Tibial artery (tissue), 4 donors: ENCODE measurements at regions not wholly inside any gene's neighbourhood (a gene's known extent, or its start where the extent isn't known, plus 50 kb on each side); places are given as distances from the start of the nearest gene placed in this dataset.

Experiments used
- DNase-seq, 2 donors: peaks; one replicate each; pipeline ENCODE4 v3.0.0-alpha.2; 2019
- H3K27ac ChIP-seq, 2 donors: fragments of 200-600 bp; sonication (generic) in 1 of 2; 1 replicate in 1 of 2; 2 replicates in 1 of 2; pipeline ENCODE4 v1.5.1; 2018 to 2019; ENCODE audit warnings: mild to moderate bottlenecking in 1 of 2
- H3K27me3 ChIP-seq, 2 donors: fragments of 200-600 bp; sonication (generic) in 1 of 2; one replicate each; pipeline versions ENCODE4 v1.5.1 to v1.6.0; 2016 to 2019
- H3K36me3 ChIP-seq, 3 donors: fragments of 200-600 bp; sonication (generic) in 2 of 3; one replicate each; pipeline ENCODE4 v1.5.1; 2016 to 2019; ENCODE audit warnings: mild to moderate bottlenecking in 2 of 3
- H3K4me1 ChIP-seq, 4 donors: fragments of 200-600 bp; sonication (generic) in 2 of 4; 1 replicate in 3 of 4; 2 replicates in 1 of 4; pipeline ENCODE4 v1.5.1; 2016 to 2019
- H3K4me3 ChIP-seq, 2 donors: fragments of 200-600 bp; sonication (generic) in 1 of 2; 1 replicate in 1 of 2; 2 replicates in 1 of 2; pipeline ENCODE4 v1.5.1; 2018 to 2019; ENCODE audit warnings: mild to moderate bottlenecking in 2 of 2
- H3K9me3 ChIP-seq, 3 donors: fragments of 200-600 bp; sonication (generic) in 1 of 3; one replicate each; pipeline ENCODE4 v1.5.1; 2016 to 2019
- CTCF ChIP-seq, 2 experiments: fragments of 200-600 bp in 1 of 2; fragments of 450-650 bp in 1 of 2; IDR thresholded peaks; one replicate each; pipeline ENCODE4 v1.5.1; 2017 to 2019; ENCODE audit warnings: antibody characterized with exemption in 2 of 2, mild to moderate bottlenecking in 1 of 2, moderate library complexity in 1 of 2
- intact Hi-C: fragments of 100-400 bp; cut with DNase I; formaldehyde crosslinking; loops from one replicate; pipeline ENCODE4 v1.15.0; 2023; ENCODE audit warnings: low total_unique reads

- no peaks in the 10 kb centered on the region for H3K4me1 ChIP-seq
- no peaks in the 10 kb centered on the region for H3K36me3 ChIP-seq
- H3K27ac ChIP-seq, result no peak overlapping the region
- H3K4me3 ChIP-seq, result no peak overlapping the region
- H3K9me3 ChIP-seq, result no peaks in the 10 kb centered on the region
- no peaks in the 10 kb centered on the region for H3K27me3 ChIP-seq
- TF ChIP-seq CTCF (IDR thresholded peaks at IDR 0.05), result no peak
- intact Hi-C loops, result no loop called here
- no peak for DNase-seq
Measured at GRCh38 chr5:28927559-28928326, 1889.4 kb upstream of the CDH9 start.

DNA sequence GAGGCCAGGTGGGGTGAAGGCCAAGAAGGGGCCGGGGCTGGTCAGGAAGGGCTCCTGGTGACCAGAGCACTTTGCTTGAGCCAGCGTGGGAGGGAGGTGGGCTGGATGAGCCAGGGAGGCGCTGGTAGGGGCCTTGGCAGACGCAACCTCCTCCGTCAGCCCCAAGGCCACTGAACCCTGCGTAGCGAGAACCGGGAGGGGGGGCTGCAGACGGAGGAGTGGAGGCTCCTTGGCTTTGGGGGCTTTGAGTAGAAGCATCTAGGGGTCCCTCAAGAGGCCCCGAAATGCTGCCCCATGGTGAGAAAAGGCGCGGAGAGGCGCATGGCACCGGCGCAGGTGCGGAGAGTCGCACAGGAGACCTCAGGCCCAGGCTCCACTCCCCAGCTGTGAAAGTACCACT lies 1888.0 kb upstream of the CDH9 start:
- Histone ChIP-seq H3K9me3 (no peaks in the 10 kb centered on the region), H3K4me1 (no peaks in the 10 kb centered on the region), H3K36me3 (no peaks in the 10 kb centered on the region), H3K4me3 (no peak overlapping the region), H3K27me3 (no peaks in the 10 kb centered on the region), H3K27ac (no peak overlapping the region)
- DNase-seq, result no peak
- TF ChIP-seq CTCF (IDR thresholded peaks at IDR 0.05), result no peak
- intact Hi-C loops, result no loop called here

DNA sequence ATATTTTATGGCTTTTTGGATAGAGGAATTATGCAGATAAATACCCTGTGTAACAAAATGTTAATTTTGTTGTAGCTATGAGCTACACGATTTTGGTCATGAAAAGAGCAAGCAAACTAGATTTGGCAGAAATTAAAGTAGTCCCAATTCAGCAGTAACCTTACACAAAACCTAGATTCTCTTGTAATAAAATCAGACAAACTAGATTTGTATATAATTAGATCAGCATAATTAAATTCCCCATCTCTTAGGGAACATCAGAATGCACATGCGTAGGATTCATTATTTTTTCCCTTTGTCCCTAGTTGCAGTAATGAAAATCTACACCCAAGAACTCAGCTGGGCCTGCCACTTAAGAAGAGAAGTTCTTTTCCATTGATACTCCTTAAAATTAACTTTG lies 1879.2 kb upstream of the CDH9 start:
- intact Hi-C loops, result no loop called here
- Histone ChIP-seq H3K36me3 (no peaks in the 10 kb centered on the region), H3K9me3 (no peaks in the 10 kb centered on the region), H3K27ac (no peak overlapping the region), H3K27me3 (no peaks in the 10 kb centered on the region), H3K4me1 (no peaks in the 10 kb centered on the region), H3K4me3 (no peak overlapping the region)
- DNase-seq, result no peak
- no peak for TF ChIP-seq CTCF (IDR thresholded peaks at IDR 0.05)

DNA sequence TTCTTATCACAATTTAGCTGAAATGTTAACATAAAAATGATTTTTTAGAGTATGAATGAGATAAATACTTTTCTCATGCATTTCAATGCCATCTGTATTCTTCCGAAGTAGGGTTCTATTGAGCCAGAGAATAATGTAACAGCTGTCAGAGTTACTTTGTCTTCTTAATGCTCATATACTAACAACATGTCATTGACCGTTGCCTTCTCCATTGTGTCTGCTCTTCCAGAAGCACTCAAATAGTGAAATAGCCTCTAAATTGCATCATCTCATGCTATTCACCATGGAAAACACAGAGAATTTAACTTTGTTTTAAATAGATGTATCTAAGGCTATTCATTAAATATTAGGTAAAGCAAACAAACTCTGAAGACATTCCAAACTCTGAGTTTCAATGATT lies 1875.9 kb upstream of the CDH9 start:
- TF ChIP-seq CTCF (IDR thresholded peaks at IDR 0.05), result no peak
- DNase-seq, result no peak
- intact Hi-C loops, result no loop called here
- Histone ChIP-seq H3K4me1 (no peaks in the 10 kb centered on the region), H3K27ac (no peak overlapping the region), H3K4me3 (no peak overlapping the region), H3K27me3 (no peaks in the 10 kb centered on the region), H3K36me3 (no peaks in the 10 kb centered on the region), H3K9me3 (peaks cover 0 to 4% (median 0%) of the 10 kb centered on the region in 3 donors)

DNA sequence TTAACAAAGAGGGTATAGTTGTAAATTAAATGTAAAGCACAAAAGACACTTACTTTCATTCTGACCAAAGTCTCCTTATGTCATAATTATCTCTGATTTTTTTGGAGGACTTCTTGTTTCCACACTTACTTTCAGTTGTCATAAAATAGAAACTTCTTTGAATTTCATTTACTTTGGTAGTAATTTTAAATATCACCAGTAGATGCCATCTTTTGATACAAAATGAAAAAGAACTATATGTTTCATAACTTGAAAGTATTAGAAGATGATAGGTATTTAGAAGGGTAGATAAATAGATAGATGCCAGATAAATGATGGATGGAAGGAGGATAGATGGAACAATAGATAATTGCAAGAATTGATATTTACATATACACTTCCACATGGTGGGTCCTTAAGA lies 1865.3 kb upstream of the CDH9 start:
- H3K27me3 ChIP-seq, result no peaks in the 10 kb centered on the region

More for the DNA sequence above, 1865.3 kb upstream of the CDH9 start:
- no peaks in the 10 kb centered on the region for H3K9me3 ChIP-seq
- no peak for DNase-seq
- H3K36me3 ChIP-seq, result no peaks in the 10 kb centered on the region
- TF ChIP-seq CTCF (IDR thresholded peaks at IDR 0.05), result no peak
- no peak overlapping the region for H3K27ac ChIP-seq
- no peak overlapping the region for H3K4me3 ChIP-seq
- no peaks in the 10 kb centered on the region for H3K4me1 ChIP-seq
- intact Hi-C loops, result no loop called here
